CD8-positive, alpha-beta memory T cell (primary cell): ENCODE measurements at regions not wholly inside any gene's neighbourhood (a gene's known extent, or its start where the extent isn't known, plus 50 kb on each side); places are given as distances from the start of the nearest gene placed in this dataset.
"Not testable (repeated sequence)": the region's sequence is repeated elsewhere in the genome, so short reads cannot be mapped to it uniquely, and the experiment has no call there.

Source experiments
- CTCF ChIA-PET: fragments of 350-600 bp; sonication (Branson Sonifier 250); formaldehyde crosslinking; loops from one replicate; lab custom pipeline; 2021; ENCODE audit warnings: antibody characterized with exemption; lab: Charles Lee
- POLR2A ChIA-PET: fragments of 350-600 bp; sonication (Branson Sonifier 250); formaldehyde crosslinking; loops from one replicate; lab custom pipeline; 2021; ENCODE audit warnings: antibody characterized with exemption; lab: Charles Lee
- DNase-seq, 5 donors: peaks; one replicate each; pipeline versions ENCODE4 v3.0.0 to v3.0.0-alpha.2; 2020 to 2022; ENCODE audit warnings: mixed read lengths in 1 of 5
- H3K27ac ChIP-seq: one replicate; pipeline ENCODE4 v1.7.0; 2013; ENCODE audit warnings: low read depth, mild to moderate bottlenecking, low read length, moderate library complexity
- H3K27me3 ChIP-seq: 2 replicates; pipeline ENCODE4 v1.7.0; 2013; ENCODE audit warnings: low read length, mild to moderate bottlenecking; ENCODE audit not compliant: insufficient read depth, poor library complexity, severe bottlenecking
- H3K36me3 ChIP-seq: 2 replicates; pipeline ENCODE4 v1.7.0; 2013; ENCODE audit warnings: mild to moderate bottlenecking, low read length, moderate library complexity; ENCODE audit not compliant: insufficient read depth
- H3K4me1 ChIP-seq: 2 replicates; pipeline ENCODE4 v1.7.0; 2013; ENCODE audit warnings: mild to moderate bottlenecking, low read length, moderate library complexity; ENCODE audit not compliant: insufficient read depth
- H3K4me3 ChIP-seq: 2 replicates; pipeline ENCODE4 v1.7.0; 2013; ENCODE audit warnings: mild to moderate bottlenecking, low read length
- H3K9me3 ChIP-seq: 2 replicates; pipeline ENCODE4 v1.7.0; 2013; ENCODE audit warnings: mild to moderate bottlenecking, low read length
- H3K27ac Mint-ChIP-seq, 8 donors: one replicate each; pipeline ENCODE4 v1.8.0; 2020 to 2021; ENCODE audit warnings: mixed read lengths in 8 of 8, mild to moderate bottlenecking in 6 of 8, inconsistent platforms in 3 of 8, moderate library complexity in 3 of 8
- H3K27me3 Mint-ChIP-seq, 2 donors: one replicate each; pipeline ENCODE4 v1.8.0; 2020 to 2021; ENCODE audit warnings: mixed read lengths in 2 of 2, mild to moderate bottlenecking in 1 of 2, moderate library complexity in 1 of 2
- H3K36me3 Mint-ChIP-seq, 3 donors: one replicate each; pipeline ENCODE4 v1.8.0; 2020 to 2021; ENCODE audit warnings: mixed read lengths in 3 of 3, inconsistent platforms in 1 of 3, mild to moderate bottlenecking in 1 of 3
- H3K4me1 Mint-ChIP-seq, 3 donors: one replicate each; pipeline ENCODE4 v1.8.0; 2020 to 2021; ENCODE audit warnings: mixed read lengths in 3 of 3, inconsistent platforms in 1 of 3, mild to moderate bottlenecking in 1 of 3
- H3K4me3 Mint-ChIP-seq, 7 donors: one replicate each; pipeline ENCODE4 v1.8.0; 2020 to 2021; ENCODE audit warnings: mixed read lengths in 7 of 7, mild to moderate bottlenecking in 6 of 7, moderate library complexity in 4 of 7, inconsistent platforms in 2 of 7
- H3K9me3 Mint-ChIP-seq, 5 donors: one replicate each; pipeline ENCODE4 v1.8.0; 2020 to 2022; ENCODE audit warnings: mixed read lengths in 5 of 5, mild to moderate bottlenecking in 3 of 5, moderate library complexity in 2 of 5, inconsistent platforms in 1 of 5

DNA sequence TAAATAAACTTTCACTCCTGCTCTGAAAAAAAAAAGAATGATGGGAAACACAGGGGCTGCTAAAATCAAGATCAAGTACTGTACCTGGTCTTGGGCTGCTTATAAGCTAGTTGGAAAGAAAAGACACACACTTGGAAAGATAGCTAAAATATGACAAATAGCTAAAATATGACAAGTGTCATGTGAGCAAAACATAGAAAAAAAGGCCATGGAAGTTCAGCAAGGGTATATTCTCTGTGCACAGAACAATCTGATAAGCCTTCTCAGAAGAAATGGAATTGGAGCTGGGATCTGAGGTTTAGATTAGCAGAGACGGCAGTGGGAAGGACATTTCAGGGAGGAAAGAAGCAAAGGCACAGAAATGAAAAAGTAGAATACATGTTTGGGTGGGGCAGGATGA is 126.2 kb upstream of the PMCH start:
- H3K4me1 Mint-ChIP-seq, result no peaks in the 10 kb centered on the region
- H3K9me3 ChIP-seq, result no peaks in the 10 kb centered on the region
- POLR2A ChIA-PET, result no interaction called here
- no peak overlapping the region for H3K27ac ChIP-seq
- no peak overlapping the region for H3K4me3 ChIP-seq
- no peaks in the 10 kb centered on the region for H3K27me3 ChIP-seq
- H3K36me3 Mint-ChIP-seq, result no peaks in the 10 kb centered on the region
- H3K27me3 Mint-ChIP-seq, result peaks cover 0 to 31% of the 10 kb centered on the region in 2 donors
- no peak for DNase-seq
- H3K9me3 Mint-ChIP-seq, result peaks cover 0 to 4% (median 2%) of the 10 kb centered on the region in 5 donors
- no peaks in the 10 kb centered on the region for H3K4me1 ChIP-seq
- CTCF ChIA-PET, result no interaction called here
- H3K36me3 ChIP-seq, result no peaks in the 10 kb centered on the region
- H3K27ac Mint-ChIP-seq, result no peak overlapping the region
- no peak overlapping the region for H3K4me3 Mint-ChIP-seq

DNA sequence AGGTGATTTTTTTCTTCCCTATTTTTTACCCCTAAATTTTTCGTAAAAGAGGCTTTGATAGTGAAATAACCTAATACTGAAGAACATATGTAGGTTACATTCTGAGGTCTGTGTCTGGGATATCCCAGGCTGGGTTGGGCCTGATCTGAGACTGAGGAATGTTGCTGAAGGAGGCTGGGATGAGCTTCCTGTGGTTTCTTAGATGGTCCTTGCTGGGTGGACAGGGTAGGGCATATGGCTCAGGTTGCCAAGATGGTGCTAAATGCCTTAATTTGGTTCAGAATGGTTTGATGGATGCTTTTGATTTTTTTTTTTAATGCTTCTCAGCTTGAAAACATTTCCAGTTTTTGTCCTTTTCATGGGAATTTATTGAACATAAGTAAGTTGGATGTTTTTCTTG is 124.6 kb upstream of the PMCH start:
- POLR2A ChIA-PET, result no interaction called here
- Mint-ChIP-seq H3K36me3 (no peaks in the 10 kb centered on the region), H3K27ac (no peak overlapping the region)

GRCh38 chr12:102321305-102322082 is 123.9 kb upstream of the PMCH start:
- CTCF ChIA-PET, result no interaction called here
- Mint-ChIP-seq H3K36me3 (no peaks in the 10 kb centered on the region), H3K27ac (no peak overlapping the region), H3K4me1 (no peaks in the 10 kb centered on the region), H3K27me3 (peaks cover 1 to 24% of the 10 kb centered on the region in 2 donors), H3K9me3 (peaks cover 0 to 4% (median 2%) of the 10 kb centered on the region in 5 donors), H3K4me3 (no peak overlapping the region)
- H3K9me3 ChIP-seq, result no peaks in the 10 kb centered on the region
- no peaks in the 10 kb centered on the region for H3K36me3 ChIP-seq
- no peaks in the 10 kb centered on the region for H3K4me1 ChIP-seq
- H3K4me3 ChIP-seq, result no peak overlapping the region
- H3K27me3 ChIP-seq, result no peaks in the 10 kb centered on the region
- POLR2A ChIA-PET, result no interaction called here
- H3K27ac ChIP-seq, result no peak overlapping the region
- DNase-seq, result no peak

More for the DNA sequence above, 124.6 kb upstream of the PMCH start:
- Mint-ChIP-seq H3K27me3 (peaks cover 1 to 29% of the 10 kb centered on the region in 2 donors), H3K4me3 (no peak overlapping the region), H3K4me1 (no peaks in the 10 kb centered on the region), H3K9me3 (peaks cover 0 to 4% (median 2%) of the 10 kb centered on the region in 5 donors)
- DNase-seq, result no peak
- CTCF ChIA-PET, result no interaction called here
- Histone ChIP-seq H3K27me3 (no peaks in the 10 kb centered on the region), H3K9me3 (no peaks in the 10 kb centered on the region), H3K36me3 (no peaks in the 10 kb centered on the region), H3K4me1 (no peaks in the 10 kb centered on the region), H3K27ac (no peak overlapping the region), H3K4me3 (no peak overlapping the region)

- Histone ChIP-seq H3K27me3 (no peaks in the 10 kb centered on the region), H3K4me1 (no peaks in the 10 kb centered on the region), H3K9me3 (no peaks in the 10 kb centered on the region), H3K36me3 (no peaks in the 10 kb centered on the region), H3K4me3 (no peak overlapping the region), H3K27ac (no peak overlapping the region)
- no peak for DNase-seq
- H3K36me3 Mint-ChIP-seq, result no peaks in the 10 kb centered on the region
- peaks cover 3 to 19% of the 10 kb centered on the region in 2 donors for H3K27me3 Mint-ChIP-seq
- H3K4me3 Mint-ChIP-seq, result no peak overlapping the region
- no peaks in the 10 kb centered on the region for H3K4me1 Mint-ChIP-seq
- ChIA-PET POLR2A (no interaction called here), CTCF (no interaction called here)
- no peak overlapping the region for H3K27ac Mint-ChIP-seq
- H3K9me3 Mint-ChIP-seq, result peaks cover 0 to 2% (median 0%) of the 10 kb centered on the region in 5 donors
Measured at GRCh38 chr12:102317155-102317554, 119.5 kb upstream of the PMCH start.

DNA sequence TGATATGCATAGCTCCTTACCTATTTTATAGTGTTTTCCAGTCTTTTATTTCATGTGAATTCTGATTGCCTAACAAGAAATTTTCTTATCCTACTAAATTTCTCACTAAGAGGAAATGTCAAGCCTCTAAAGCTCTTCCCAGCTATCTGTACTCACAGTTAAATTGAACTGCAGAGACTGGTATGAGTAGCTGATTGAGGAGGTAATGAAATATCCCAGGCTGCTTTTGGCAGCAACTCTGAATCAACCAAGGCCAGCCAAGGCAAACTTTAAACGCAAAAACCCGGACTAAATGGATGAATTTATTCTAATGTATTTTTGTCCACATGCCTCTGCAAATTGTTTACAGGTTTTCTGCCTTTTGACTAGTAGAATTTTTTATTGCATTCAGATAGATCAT is 119.1 kb upstream of the PMCH start:
- H3K27ac ChIP-seq, result no peak overlapping the region
- ChIA-PET CTCF (no interaction called here), POLR2A (no interaction called here)
- no peaks in the 10 kb centered on the region for H3K9me3 ChIP-seq
- no peaks in the 10 kb centered on the region for H3K4me1 Mint-ChIP-seq
- no peak overlapping the region for H3K27ac Mint-ChIP-seq
- no peaks in the 10 kb centered on the region for H3K4me1 ChIP-seq
- H3K36me3 ChIP-seq, result no peaks in the 10 kb centered on the region
- H3K27me3 ChIP-seq, result no peaks in the 10 kb centered on the region
- DNase-seq, result no peak
- peaks cover 0 to 2% (median 0%) of the 10 kb centered on the region in 5 donors for H3K9me3 Mint-ChIP-seq
- no peak overlapping the region for H3K4me3 Mint-ChIP-seq
- H3K4me3 ChIP-seq, result no peak overlapping the region
- H3K36me3 Mint-ChIP-seq, result no peaks in the 10 kb centered on the region
- H3K27me3 Mint-ChIP-seq, result peaks cover 3 to 19% of the 10 kb centered on the region in 2 donors

GRCh38 chr12:102314821-102315220 is 117.2 kb upstream of the PMCH start:
- Histone ChIP-seq H3K4me3 (no peak overlapping the region), H3K9me3 (no peaks in the 10 kb centered on the region), H3K36me3 (no peaks in the 10 kb centered on the region), H3K27me3 (no peaks in the 10 kb centered on the region), H3K4me1 (no peaks in the 10 kb centered on the region), H3K27ac (no peak overlapping the region)
- Mint-ChIP-seq H3K4me1 (no peaks in the 10 kb centered on the region), H3K9me3 (peaks cover 0 to 3% (median 0%) of the 10 kb centered on the region in 5 donors), H3K27ac (no peak overlapping the region), H3K4me3 (no peak overlapping the region), H3K27me3 (peaks cover 3 to 9% of the 10 kb centered on the region in 2 donors), H3K36me3 (no peaks in the 10 kb centered on the region)
- no peak for DNase-seq
- ChIA-PET CTCF (no interaction called here), POLR2A (no interaction called here)

DNA sequence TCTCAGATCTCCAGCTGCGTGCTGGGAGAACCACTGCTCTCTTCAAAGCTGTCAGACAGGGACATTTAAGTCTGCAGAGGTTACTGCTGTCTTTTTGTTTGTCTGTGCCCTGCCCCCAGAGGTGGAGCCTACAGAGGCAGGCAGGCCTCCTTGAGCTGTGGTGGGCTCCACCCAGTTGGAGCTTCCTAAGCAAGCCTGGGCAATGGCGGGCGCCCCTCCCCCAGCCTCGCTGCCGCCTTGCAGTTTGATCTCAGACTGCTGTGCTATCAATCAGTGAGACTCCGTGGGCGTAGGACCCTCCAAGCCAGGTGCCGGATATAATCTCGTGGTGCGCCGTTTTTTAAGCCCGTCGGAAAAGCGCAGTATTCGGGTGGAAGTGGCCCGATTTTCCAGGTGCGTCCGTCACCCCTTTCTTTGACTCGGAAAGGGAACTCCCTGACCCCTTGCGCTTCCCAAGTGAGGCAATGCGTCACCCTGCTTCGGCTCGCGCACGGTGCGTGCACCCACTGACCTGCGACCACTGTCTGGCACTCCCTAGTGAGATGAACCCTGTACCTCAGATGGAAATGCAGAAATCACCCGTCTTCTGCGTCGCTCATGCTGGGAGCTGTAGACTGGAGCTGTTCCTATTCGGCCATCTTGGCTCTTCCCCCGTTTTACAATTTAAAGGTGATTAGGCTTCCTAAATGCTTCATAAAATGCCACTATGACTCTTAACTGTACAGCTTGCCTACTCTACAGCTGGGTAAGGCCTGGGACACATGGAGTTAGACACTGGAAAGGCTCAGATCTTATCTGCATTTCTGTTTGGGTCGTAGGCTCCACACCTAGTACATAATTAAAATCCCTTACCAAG is 115.7 kb upstream of the PMCH start:
- H3K4me3 Mint-ChIP-seq, POLR2A ChIA-PET, H3K36me3 Mint-ChIP-seq, H3K4me3 ChIP-seq, CTCF ChIA-PET, H3K36me3 ChIP-seq, H3K4me1 Mint-ChIP-seq, H3K9me3 Mint-ChIP-seq, H3K27me3 ChIP-seq, H3K9me3 ChIP-seq, H3K4me1 ChIP-seq, DNase-seq, H3K27me3 Mint-ChIP-seq, H3K27ac Mint-ChIP-seq, H3K27ac ChIP-seq: not testable (repeated sequence)

GRCh38 chr12:102305486-102305885 is 107.9 kb upstream of the PMCH start:
- Histone ChIP-seq H3K27me3 (no peaks in the 10 kb centered on the region), H3K4me3 (no peak overlapping the region), H3K4me1 (no peaks in the 10 kb centered on the region), H3K36me3 (no peaks in the 10 kb centered on the region), H3K27ac (no peak overlapping the region), H3K9me3 (no peaks in the 10 kb centered on the region)
- ChIA-PET POLR2A (no interaction called here), CTCF (no interaction called here)
- DNase-seq, result no peak
- Mint-ChIP-seq H3K27ac (no peak overlapping the region), H3K36me3 (peaks cover 0 to 1% (median 0%) of the 10 kb centered on the region in 3 donors), H3K27me3 (peaks cover 0 to 9% of the 10 kb centered on the region in 2 donors), H3K9me3 (peaks cover 0 to 16% (median 8%) of the 10 kb centered on the region in 5 donors), H3K4me1 (no peaks in the 10 kb centered on the region), H3K4me3 (no peak overlapping the region)
